GM13977 (cell line): ENCODE measurements at regions not wholly inside any gene's neighbourhood (a gene's known extent, or its start where the extent isn't known, plus 50 kb on each side); places are given as distances from the start of the nearest gene placed in this dataset.

Experiments
- DNase-seq: peaks from one replicate; pipeline ENCODE4 v3.0.0; 2012; ENCODE audit warnings: low spot score
- CTCF ChIP-seq: IDR thresholded peaks from 2 replicates; pipeline ENCODE4 v1.5.1; 2012; ENCODE audit warnings: mild to moderate bottlenecking, control low read depth; ENCODE audit not compliant: insufficient read depth; ENCODE audit errors: extremely low read depth, missing control alignments
- in situ Hi-C: fragments of 300-500 bp; cut with MboI; formaldehyde crosslinking; loops from one replicate; pipeline ENCODE4 v1.12.0; 2022; ENCODE audit warnings: low sequenced_read_pairs, low pct_unique_long_range_greater_than_20kb, mixed read lengths, inconsistent platforms; ENCODE audit not compliant: unreplicated experiment

DNA sequence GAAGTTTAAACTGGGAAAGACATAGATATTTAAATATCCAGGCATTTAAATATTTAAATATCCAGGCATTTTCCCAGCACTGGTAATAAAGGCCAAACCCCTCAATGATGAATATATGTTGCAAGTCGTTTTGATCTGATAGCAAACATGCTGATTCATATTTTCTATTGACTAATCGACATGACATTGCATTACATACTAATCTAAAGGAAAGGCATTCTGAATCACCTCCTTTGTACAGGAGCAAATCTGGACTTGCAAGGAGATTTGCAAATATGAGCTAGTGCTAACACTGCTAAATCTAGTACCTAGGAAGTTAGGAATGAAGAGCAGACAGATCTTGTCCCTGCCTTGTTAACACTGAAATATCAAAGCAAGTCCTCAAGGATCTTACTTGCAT lies 207.3 kb downstream of the SLC7A11 start:
- in situ Hi-C loops: loop anchor here (25.0 kb wide), 2 partner anchors 477 to 652 kb away; no protein-coding TSS in a partner anchor
- DNase-seq: no peak
- no peak for TF ChIP-seq CTCF

DNA sequence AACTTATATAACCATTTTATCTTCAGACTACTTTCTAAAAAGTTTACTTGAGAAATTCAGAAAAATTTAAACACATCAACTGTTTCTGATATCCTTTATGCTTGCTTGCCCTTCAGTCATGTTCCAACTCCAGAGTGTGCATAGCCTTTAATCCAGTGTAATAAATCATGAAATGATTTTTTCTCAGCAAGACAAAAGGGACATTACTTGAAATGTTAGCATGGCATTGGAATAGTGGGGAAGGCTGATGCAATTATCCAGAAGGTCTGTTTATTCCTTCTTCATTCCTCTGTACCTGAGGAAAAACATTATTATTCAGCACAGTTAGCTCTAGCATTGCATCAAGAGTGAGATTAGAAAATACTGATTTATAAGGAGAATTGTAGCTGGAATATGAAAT lies 209.9 kb downstream of the SLC7A11 start:
- no peak for DNase-seq
- TF ChIP-seq CTCF: no peak
- in situ Hi-C loops: loop anchor here (25.0 kb wide), 2 partner anchors 480 to 655 kb away; no protein-coding TSS in a partner anchor

DNA sequence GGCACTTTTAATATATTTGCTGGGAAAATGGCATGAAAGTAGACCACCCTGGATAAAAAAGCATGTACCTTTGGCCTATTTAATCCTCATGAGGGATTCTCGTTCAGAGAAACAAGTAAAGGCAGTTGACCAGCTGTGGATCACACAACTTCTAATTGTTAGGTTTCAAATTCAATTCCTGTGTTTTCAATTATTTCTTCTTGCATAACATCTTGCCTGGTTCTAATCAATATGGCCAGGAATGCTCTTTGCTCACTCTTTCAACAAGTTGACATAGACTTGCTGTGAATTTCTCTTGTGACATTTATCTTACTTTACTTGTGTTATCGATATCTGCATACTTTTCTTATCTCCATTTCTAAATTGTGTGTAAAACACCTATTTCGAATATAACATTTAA lies 211.8 kb downstream of the SLC7A11 start:
- no peak for DNase-seq
- in situ Hi-C loops: loop anchor here (25.0 kb wide), 2 partner anchors 482 to 657 kb away; no protein-coding TSS in a partner anchor
- TF ChIP-seq CTCF: no peak

DNA sequence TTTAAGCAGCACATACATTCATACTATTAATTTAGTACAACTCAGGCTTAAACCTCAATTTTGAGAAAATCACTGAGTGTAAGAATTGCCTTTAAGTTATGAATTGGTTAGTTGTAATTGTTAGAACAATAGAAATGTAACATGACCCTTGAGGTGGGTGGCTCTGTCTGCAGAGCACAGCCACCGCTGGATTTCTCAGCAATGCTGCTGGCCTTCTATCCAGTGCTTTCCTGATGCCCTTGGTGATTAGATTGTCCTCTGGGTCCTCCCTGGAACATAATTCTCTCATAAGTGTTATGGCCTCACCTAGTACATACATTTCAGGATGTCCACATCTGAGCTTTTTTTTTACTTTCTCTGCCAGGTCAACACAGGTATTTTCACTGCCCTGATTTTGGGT lies 213.2 kb downstream of the SLC7A11 start:
- no peak for DNase-seq
- in situ Hi-C loops: loop anchor here (25.0 kb wide), 2 partner anchors 483 to 658 kb away; no protein-coding TSS in a partner anchor
- no peak for TF ChIP-seq CTCF

GRCh38 chr4:138021139-138021830 lies 220.9 kb downstream of the SLC7A11 start:
- TF ChIP-seq CTCF: no peak
- DNase-seq: no peak
- in situ Hi-C loops: no loop called here

GRCh38 chr4:138014590-138015288 lies 227.4 kb downstream of the SLC7A11 start:
- no peak for TF ChIP-seq CTCF
- in situ Hi-C loops: no loop called here
- DNase-seq: no peak
